Motor neuron (in vitro differentiated cells): ENCODE measurements at regions not wholly inside any gene's neighbourhood (a gene's known extent, or its start where the extent isn't known, plus 50 kb on each side); places are given as distances from the start of the nearest gene placed in this dataset.

Experiments used
- ATAC-seq, 8 experiments: fragments of 200-7000 bp; cut with Tn5 transposase; replicated peaks in 6 of 8; 2 replicates each; pipeline ENCODE4 v1.8.0; 2021; ENCODE audit warnings: mild to moderate bottlenecking in 8 of 8, moderate library complexity in 8 of 8
- H3K27ac ChIP-seq, 2 donors: fragments of 250-450 bp; sonication (Bioruptor Pico); 2 replicates each; pipeline ENCODE4 v1.9.0; 2021; ENCODE audit warnings: antibody characterized with exemption in 2 of 2, mild to moderate bottlenecking in 2 of 2, moderate library complexity in 1 of 2
- H3K4me1 ChIP-seq, 2 donors: fragments of 250-450 bp; sonication (Bioruptor Pico); replicated peaks in 1 of 2; 2 replicates each; pipeline ENCODE4 v1.6.1; 2021; ENCODE audit warnings: antibody characterized with exemption in 2 of 2, mild to moderate bottlenecking in 2 of 2, moderate library complexity in 1 of 2
- H3K4me3 ChIP-seq, 5 donors: fragments of 250-450 bp; sonication (Bioruptor Pico); 2 replicates each; pipeline ENCODE4 v1.9.0; 2021; ENCODE audit warnings: antibody characterized with exemption in 5 of 5, mild to moderate bottlenecking in 5 of 5, moderate library complexity in 4 of 5
- WGBS, 10 experiments: fragments of 450-650 bp; shearing (Covaris generic); methylation state at CpG; one replicate each; pipeline ENCODE4 v1.0.0; 2022; 5-methylcytosine and 5-hydroxymethylcytosine counted together
- in situ Hi-C, 9 experiments: fragments of 400-800 bp; cut with MboI; loops; one replicate each; pipeline ENCODE4 v1.15.0; 2021; ENCODE audit warnings: low sequenced_read_pairs in 9 of 9, low pct_unique_long_range_greater_than_20kb in 2 of 9; ENCODE audit not compliant: unreplicated experiment in 9 of 9

- Histone ChIP-seq H3K4me1 (no peaks in the 10 kb centered on the region), H3K27ac (no peak overlapping the region), H3K4me3 (no peak overlapping the region)
- no peak for ATAC-seq
- WGBS, 10 experiments, result 80 to 100% (median 94%) methylated on average over 1 of the region's 1 CpG; no CpG with 5 or more reads in 4 of the 10 experiments
- in situ Hi-C loops, result no loop called here
Observed at GRCh38 chr13:42729857-42730402, 51.5 kb upstream of the FAM216B start.
